A673 (cell line): ENCODE measurements at regions not wholly inside any gene's neighbourhood (a gene's known extent, or its start where the extent isn't known, plus 50 kb on each side); places are given as distances from the start of the nearest gene placed in this dataset.

Source experiments
- EZH2 ChIP-seq: fragments of 200-600 bp; sonication (generic); IDR thresholded peaks from 2 replicates; pipeline ENCODE4 v1.6.1; 2017; ENCODE audit warnings: borderline replicate concordance, low read depth, mild to moderate bottlenecking, mixed read lengths, antibody characterized with exemption, low read length; ENCODE audit not compliant: poor library complexity, severe bottlenecking
- TF ChIP-seq, protein P1 (sequence below): fragments of 300-800, 200-600 bp; sonication (generic); conservative IDR thresholded peaks from 2 replicates; pipeline ENCODE4 v1.5.1; 2017; ENCODE audit warnings: low read depth, mild to moderate bottlenecking, antibody characterized with exemption, low read length, moderate library complexity, mixed read lengths

DNA sequence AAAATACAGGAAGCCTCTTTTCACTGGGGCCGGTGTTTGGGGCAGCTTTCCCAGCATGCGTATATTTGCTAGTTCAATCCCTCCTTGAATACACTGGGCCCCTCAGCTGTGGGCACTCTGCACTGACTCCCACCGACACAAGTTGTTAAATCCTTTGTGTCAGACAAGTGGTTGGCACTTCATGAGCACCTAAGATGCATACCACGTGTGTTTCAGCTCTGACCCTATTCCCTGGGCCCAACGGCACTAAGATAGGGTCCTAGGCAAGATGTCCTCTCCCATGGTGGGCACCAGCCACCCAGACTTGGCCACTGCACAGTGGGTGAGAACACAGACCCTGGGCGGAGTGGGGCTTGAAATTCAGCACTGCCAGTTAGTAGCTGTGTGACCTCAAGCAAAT, 173.8 kb downstream of the BCL11B start:
- TF ChIP-seq, protein P1, sequence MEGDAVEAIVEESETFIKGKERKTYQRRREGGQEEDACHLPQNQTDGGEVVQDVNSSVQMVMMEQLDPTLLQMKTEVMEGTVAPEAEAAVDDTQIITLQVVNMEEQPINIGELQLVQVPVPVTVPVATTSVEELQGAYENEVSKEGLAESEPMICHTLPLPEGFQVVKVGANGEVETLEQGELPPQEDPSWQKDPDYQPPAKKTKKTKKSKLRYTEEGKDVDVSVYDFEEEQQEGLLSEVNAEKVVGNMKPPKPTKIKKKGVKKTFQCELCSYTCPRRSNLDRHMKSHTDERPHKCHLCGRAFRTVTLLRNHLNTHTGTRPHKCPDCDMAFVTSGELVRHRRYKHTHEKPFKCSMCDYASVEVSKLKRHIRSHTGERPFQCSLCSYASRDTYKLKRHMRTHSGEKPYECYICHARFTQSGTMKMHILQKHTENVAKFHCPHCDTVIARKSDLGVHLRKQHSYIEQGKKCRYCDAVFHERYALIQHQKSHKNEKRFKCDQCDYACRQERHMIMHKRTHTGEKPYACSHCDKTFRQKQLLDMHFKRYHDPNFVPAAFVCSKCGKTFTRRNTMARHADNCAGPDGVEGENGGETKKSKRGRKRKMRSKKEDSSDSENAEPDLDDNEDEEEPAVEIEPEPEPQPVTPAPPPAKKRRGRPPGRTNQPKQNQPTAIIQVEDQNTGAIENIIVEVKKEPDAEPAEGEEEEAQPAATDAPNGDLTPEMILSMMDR, result no peak
- no peak for TF ChIP-seq EZH2
